ENCODE measurements at regions not wholly inside any gene's neighbourhood (a gene's known extent, or its start where the extent isn't known, plus 50 kb on each side); places are given as distances from the start of the nearest gene placed in this dataset.

DNA sequence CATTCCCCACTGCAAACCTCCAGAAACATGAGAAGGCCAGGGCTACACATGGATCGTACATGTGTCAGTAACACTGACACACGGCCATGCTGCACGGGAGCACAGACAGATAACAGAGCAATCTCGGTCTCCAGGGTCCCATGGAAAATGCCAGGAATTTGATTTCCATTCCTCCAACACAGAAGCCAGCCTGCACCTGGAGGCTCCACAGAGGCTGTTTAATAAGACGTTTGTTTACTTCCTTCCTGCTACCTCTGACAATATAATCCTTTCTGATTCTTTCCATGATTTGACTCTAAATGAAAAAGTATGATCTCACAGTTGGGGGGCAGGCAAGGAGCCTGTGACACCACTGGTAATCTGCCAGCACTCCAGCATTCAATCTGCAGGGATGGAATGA, 210.9 kb upstream of the DDX18 start:
- TF ChIP-seq, protein P1, sequence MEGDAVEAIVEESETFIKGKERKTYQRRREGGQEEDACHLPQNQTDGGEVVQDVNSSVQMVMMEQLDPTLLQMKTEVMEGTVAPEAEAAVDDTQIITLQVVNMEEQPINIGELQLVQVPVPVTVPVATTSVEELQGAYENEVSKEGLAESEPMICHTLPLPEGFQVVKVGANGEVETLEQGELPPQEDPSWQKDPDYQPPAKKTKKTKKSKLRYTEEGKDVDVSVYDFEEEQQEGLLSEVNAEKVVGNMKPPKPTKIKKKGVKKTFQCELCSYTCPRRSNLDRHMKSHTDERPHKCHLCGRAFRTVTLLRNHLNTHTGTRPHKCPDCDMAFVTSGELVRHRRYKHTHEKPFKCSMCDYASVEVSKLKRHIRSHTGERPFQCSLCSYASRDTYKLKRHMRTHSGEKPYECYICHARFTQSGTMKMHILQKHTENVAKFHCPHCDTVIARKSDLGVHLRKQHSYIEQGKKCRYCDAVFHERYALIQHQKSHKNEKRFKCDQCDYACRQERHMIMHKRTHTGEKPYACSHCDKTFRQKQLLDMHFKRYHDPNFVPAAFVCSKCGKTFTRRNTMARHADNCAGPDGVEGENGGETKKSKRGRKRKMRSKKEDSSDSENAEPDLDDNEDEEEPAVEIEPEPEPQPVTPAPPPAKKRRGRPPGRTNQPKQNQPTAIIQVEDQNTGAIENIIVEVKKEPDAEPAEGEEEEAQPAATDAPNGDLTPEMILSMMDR (IDR thresholded peaks at IDR 0.05) = no peak
- no peak for TF ChIP-seq POLR2A (IDR thresholded peaks at IDR 0.05)

All from Peyer's patch (tissue), 4 donors.